ENCODE measurements at regions not wholly inside any gene's neighbourhood (a gene's known extent, or its start where the extent isn't known, plus 50 kb on each side); places are given as distances from the start of the nearest gene placed in this dataset.
"Not testable (repeated sequence)": the region's sequence is repeated elsewhere in the genome, so short reads cannot be mapped to it uniquely, and the experiment has no call there.

DNA sequence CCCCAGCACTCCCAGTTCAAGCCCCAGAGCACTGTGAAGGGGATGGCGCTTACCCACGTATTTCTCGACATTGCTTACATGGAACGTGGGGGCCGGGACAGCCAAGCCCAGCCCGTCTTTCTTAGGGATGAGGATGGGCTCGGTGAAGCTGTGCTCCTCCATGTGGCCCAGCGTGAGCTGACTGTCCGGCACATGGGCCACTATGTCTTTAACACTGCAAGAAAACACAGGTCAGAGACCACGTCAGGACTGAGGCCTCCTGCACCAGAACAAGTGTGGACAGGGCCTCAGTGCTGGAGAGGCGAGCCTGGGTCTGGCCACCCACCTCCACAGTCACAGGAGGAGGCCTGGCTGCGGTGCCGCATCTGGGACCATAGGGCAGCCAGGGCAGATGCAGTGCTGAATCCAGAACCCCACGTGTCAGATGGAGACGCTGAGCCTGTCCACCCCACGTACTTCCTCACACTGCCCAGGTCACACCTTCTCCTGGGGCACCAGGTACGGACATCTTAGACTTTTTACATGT lies 125.2 kb downstream of the TUBA3C start:
- TF ChIP-seq ZFX (IDR thresholded peaks at IDR 0.05) (no peak), CTCF (conservative IDR thresholded peaks at IDR 0.05) (no peak)
- H3K27ac ChIP-seq = no peak overlapping the region

GRCh38 chr13:19055611-19056010 lies 126.0 kb downstream of the TUBA3C start:
- no peak overlapping the region for H3K27ac ChIP-seq
- TF ChIP-seq ZFX (IDR thresholded peaks at IDR 0.05) = no peak
- TF ChIP-seq CTCF (conservative IDR thresholded peaks at IDR 0.05) = no peak

- TF ChIP-seq CTCF (conservative IDR thresholded peaks at IDR 0.05) (no peak), ZFX (IDR thresholded peaks at IDR 0.05) (no peak)
- H3K27ac ChIP-seq = no peak overlapping the region
Measured at GRCh38 chr13:19053561-19053960, 128.1 kb downstream of the TUBA3C start.

DNA sequence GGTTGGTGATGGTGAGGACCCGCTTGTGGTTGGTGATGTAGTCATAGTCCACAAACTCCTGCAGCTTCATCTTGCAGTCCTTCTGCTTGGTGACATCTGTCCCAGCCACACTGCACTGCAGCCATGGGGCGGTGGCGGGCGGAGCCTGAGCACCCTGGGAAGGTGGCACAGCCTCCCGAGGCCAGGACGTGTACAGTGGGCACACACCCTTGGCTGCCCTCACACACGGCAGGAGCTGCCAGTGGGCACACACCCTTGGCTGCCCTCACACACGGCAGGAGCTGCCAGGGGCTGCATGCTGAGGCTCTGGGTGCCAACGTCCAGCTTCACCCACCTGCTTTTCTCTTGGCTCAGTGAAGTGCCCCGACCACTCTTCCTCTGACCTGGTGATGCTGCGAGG lies 128.7 kb downstream of the TUBA3C start:
- H3K27ac ChIP-seq = no peak overlapping the region
- no peak for TF ChIP-seq ZFX (IDR thresholded peaks at IDR 0.05)
- no peak for TF ChIP-seq CTCF (conservative IDR thresholded peaks at IDR 0.05)

GRCh38 chr13:19052180-19052579 lies 129.4 kb downstream of the TUBA3C start:
- no peak for TF ChIP-seq CTCF (conservative IDR thresholded peaks at IDR 0.05)
- no peak for TF ChIP-seq ZFX (IDR thresholded peaks at IDR 0.05)
- no peak overlapping the region for H3K27ac ChIP-seq

DNA sequence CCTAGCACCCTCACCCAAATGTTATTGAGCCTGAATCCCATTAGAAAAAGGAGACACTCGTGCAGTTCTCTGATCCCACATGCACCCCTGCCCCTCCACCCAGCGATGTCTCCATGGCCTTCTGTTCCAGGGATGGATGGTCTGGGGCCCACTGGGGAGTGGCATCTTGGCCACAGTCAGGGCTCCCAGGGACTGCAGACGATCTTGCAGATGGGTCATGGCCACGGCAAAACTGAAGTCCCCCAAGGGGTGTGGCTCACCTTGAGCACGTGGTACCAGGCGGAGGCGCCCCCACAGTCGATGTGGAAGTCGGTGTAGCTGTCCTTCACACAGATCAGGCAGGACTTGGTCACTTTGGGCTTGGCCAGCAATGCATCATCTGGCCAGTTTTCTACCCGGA lies 130.7 kb downstream of the TUBA3C start:
- no peak overlapping the region for H3K27ac ChIP-seq
- TF ChIP-seq ZFX (IDR thresholded peaks at IDR 0.05) = no peak
- no peak for TF ChIP-seq CTCF (conservative IDR thresholded peaks at IDR 0.05)

GRCh38 chr13:19049624-19050023 lies 132.0 kb downstream of the TUBA3C start:
- not testable (repeated sequence) for H3K27ac ChIP-seq

DNA sequence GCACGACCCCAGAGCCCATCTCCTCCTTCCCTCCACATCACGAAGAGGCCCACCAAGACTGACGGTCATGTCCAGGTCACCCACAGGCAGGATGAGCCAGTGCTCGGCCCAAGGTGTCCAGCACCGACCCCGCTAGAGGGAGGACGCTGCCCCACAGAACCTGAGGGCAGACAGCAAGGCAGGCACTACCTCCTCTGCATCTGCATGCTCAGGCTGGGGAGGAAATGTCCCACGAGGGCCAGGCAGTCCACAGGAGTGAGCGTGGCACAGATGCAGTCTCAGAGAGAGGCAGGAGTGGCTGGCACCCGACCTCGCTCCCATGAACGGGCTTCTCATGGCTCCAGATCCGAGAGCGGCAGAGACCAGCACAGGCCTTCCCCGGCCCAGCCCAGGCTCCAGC lies 133.2 kb downstream of the TUBA3C start:
- TF ChIP-seq CTCF (conservative IDR thresholded peaks at IDR 0.05) = no peak
- TF ChIP-seq ZFX (IDR thresholded peaks at IDR 0.05) = no peak

More for the DNA sequence above, 133.2 kb downstream of the TUBA3C start:
- H3K27ac ChIP-seq = no peak overlapping the region
